ENCODE measurements at regions not wholly inside any gene's neighbourhood (a gene's known extent, or its start where the extent isn't known, plus 50 kb on each side); places are given as distances from the start of the nearest gene placed in this dataset.

DNA sequence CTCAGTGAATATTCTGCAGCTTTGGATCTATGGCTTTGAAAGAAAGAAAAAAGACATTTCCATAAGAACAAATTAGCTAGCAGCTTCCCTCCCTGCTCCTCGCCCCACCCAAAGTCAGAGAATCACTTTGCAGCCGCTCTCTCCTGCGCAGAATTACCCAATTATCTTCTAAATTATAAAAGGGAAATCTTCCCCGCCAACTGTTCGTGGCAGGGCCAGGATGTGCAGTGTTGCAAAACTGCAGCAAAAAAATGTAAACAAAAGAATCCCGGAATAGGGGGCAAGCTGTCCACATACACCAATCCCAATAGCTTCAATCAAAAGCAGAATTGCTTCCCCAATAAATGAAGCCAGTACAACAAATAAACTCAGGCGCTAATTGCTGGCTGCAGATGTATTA, 510.6 kb downstream of the RBFOX1 start:
- Histone ChIP-seq H3K27me3 (no peaks in the 10 kb centered on the region), H3K9me3 (no peaks in the 10 kb centered on the region), H3K4me1 (no peaks in the 10 kb centered on the region), H3K4me3 (no peak overlapping the region), H3K36me3 (no peaks in the 10 kb centered on the region), H3K27ac (no peak overlapping the region)
- no peak for DNase-seq (ENCODE audit: low spot score)
- no peak for TF ChIP-seq CTCF (IDR thresholded peaks at IDR 0.05)

- H3K36me3 ChIP-seq: no peaks in the 10 kb centered on the region
- H3K27ac ChIP-seq: no peak overlapping the region
- TF ChIP-seq CTCF (IDR thresholded peaks at IDR 0.05): no peak
- no peaks in the 10 kb centered on the region for H3K4me1 ChIP-seq
- H3K27me3 ChIP-seq: no peaks in the 10 kb centered on the region
- DNase-seq (ENCODE audit: low spot score): no peak
- H3K9me3 ChIP-seq: no peaks in the 10 kb centered on the region
- no peak overlapping the region for H3K4me3 ChIP-seq
These were observed 506.9 kb downstream of the RBFOX1 start for GRCh38 chr16:7839568-7839967.

GRCh38 chr16:7834771-7835431, 502.3 kb downstream of the RBFOX1 start:
- H3K9me3 ChIP-seq: no peaks in the 10 kb centered on the region
- no peak for DNase-seq (ENCODE audit: low spot score)
- H3K4me1 ChIP-seq: no peaks in the 10 kb centered on the region
- TF ChIP-seq CTCF (IDR thresholded peaks at IDR 0.05): no peak
- H3K4me3 ChIP-seq: no peak overlapping the region
- H3K27ac ChIP-seq: no peak overlapping the region
- H3K27me3 ChIP-seq: no peaks in the 10 kb centered on the region
- H3K36me3 ChIP-seq: no peaks in the 10 kb centered on the region

GRCh38 chr16:7820816-7821215, 488.2 kb downstream of the RBFOX1 start:
- H3K27ac ChIP-seq: no peak overlapping the region
- H3K4me3 ChIP-seq: no peak overlapping the region
- TF ChIP-seq CTCF (IDR thresholded peaks at IDR 0.05): no peak
- H3K36me3 ChIP-seq: no peaks in the 10 kb centered on the region
- H3K4me1 ChIP-seq: no peaks in the 10 kb centered on the region
- no peaks in the 10 kb centered on the region for H3K9me3 ChIP-seq
- no peak for DNase-seq (ENCODE audit: low spot score)
- H3K27me3 ChIP-seq: no peaks in the 10 kb centered on the region

DNA sequence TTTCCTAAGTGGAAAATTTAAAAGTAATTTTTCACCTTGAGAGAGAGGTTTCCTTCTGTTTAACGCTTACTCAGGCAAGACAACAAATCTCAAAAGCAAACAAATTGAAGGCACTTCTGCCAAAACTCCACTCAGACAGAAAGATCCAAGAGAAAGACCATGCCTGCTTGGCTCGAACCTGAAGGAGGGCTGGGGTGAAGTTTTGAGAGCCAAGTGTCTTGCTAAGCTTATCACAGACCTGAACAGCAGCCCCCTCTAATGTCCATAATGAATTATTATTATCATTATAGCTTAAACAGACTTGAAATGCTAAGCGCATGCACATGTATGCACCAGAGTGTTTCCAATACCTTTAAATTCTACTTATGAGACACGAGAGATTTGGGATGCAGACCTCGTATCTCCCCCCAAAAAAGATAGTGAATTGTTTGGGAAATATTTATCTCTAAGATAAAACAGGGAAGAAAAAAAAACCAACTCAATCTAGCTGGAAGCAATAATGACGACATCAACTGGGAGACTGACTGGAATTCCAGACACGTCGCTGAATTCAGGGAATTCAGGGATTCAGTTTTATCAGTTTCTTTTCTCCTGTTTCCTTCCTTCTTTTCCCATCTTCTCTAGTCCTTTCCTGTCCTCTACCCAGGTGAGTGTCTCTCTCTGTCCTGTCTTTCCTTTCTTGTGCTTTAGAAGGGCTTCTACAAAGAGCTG, 473.2 kb downstream of the RBFOX1 start:
- Histone ChIP-seq H3K36me3 (no peaks in the 10 kb centered on the region), H3K27me3 (no peaks in the 10 kb centered on the region), H3K27ac (no peak overlapping the region), H3K9me3 (no peaks in the 10 kb centered on the region), H3K4me1 (no peaks in the 10 kb centered on the region), H3K4me3 (no peak overlapping the region)
- DNase-seq (ENCODE audit: low spot score): no peak
- no peak for TF ChIP-seq CTCF (IDR thresholded peaks at IDR 0.05)
